ENCODE measurements at regions not wholly inside any gene's neighbourhood (a gene's known extent, or its start where the extent isn't known, plus 50 kb on each side); places are given as distances from the start of the nearest gene placed in this dataset.
A peak's percentile ranks its signal among the peaks of the same experiment; 100 is the strongest.

- H3K27me3 ChIP-seq (ENCODE audit: control insufficient read depth, insufficient read depth, low read length), result no peaks in the 10 kb centered on the region
- H3K4me1 ChIP-seq (ENCODE audit: control insufficient read depth, insufficient read depth, low read length), result peaks cover 16% of the 10 kb centered on the region
- H3K4me3 ChIP-seq (ENCODE audit: low read depth, low read length), result no peak overlapping the region
- no peak overlapping the region for H3K9ac ChIP-seq (ENCODE audit: low read depth, low read length)
- H3K36me3 ChIP-seq (ENCODE audit: control insufficient read depth, insufficient read depth, low read length), result no peaks in the 10 kb centered on the region
- H3K27ac ChIP-seq (ENCODE audit: low read depth, low read length), result no peak overlapping the region
- no peaks in the 10 kb centered on the region for H3K9me3 ChIP-seq (ENCODE audit: control insufficient read depth, insufficient read depth, low read length)
Observed at GRCh38 chr3:70516076-70516475, 203.6 kb upstream of the MDFIC2 start.

GRCh38 chr3:70507486-70507885 lies 195.0 kb upstream of the MDFIC2 start:
- no peak overlapping the region for H3K9ac ChIP-seq (ENCODE audit: low read depth, low read length)
- no peak overlapping the region for H3K4me3 ChIP-seq (ENCODE audit: low read depth, low read length)
- no peak overlapping the region for H3K27ac ChIP-seq (ENCODE audit: low read depth, low read length)
- no peaks in the 10 kb centered on the region for H3K4me1 ChIP-seq (ENCODE audit: control insufficient read depth, insufficient read depth, low read length)
- H3K36me3 ChIP-seq (ENCODE audit: control insufficient read depth, insufficient read depth, low read length), result no peaks in the 10 kb centered on the region
- no peaks in the 10 kb centered on the region for H3K27me3 ChIP-seq (ENCODE audit: control insufficient read depth, insufficient read depth, low read length)
- no peaks in the 10 kb centered on the region for H3K9me3 ChIP-seq (ENCODE audit: control insufficient read depth, insufficient read depth, low read length)

- no peaks in the 10 kb centered on the region for H3K9me3 ChIP-seq (ENCODE audit: control insufficient read depth, insufficient read depth, low read length)
- H3K9ac ChIP-seq (ENCODE audit: low read depth, low read length), result no peak overlapping the region
- no peak overlapping the region for H3K27ac ChIP-seq (ENCODE audit: low read depth, low read length)
- H3K36me3 ChIP-seq (ENCODE audit: control insufficient read depth, insufficient read depth, low read length), result no peaks in the 10 kb centered on the region
- H3K4me1 ChIP-seq (ENCODE audit: control insufficient read depth, insufficient read depth, low read length), result no peaks in the 10 kb centered on the region
- no peak overlapping the region for H3K4me3 ChIP-seq (ENCODE audit: low read depth, low read length)
- H3K27me3 ChIP-seq (ENCODE audit: control insufficient read depth, insufficient read depth, low read length), result no peaks in the 10 kb centered on the region
Observed at GRCh38 chr3:70506775-70507174, 194.3 kb upstream of the MDFIC2 start.

- H3K36me3 ChIP-seq (ENCODE audit: control insufficient read depth, insufficient read depth, low read length), result no peaks in the 10 kb centered on the region
- H3K9ac ChIP-seq (ENCODE audit: low read depth, low read length), result no peak overlapping the region
- H3K4me3 ChIP-seq (ENCODE audit: low read depth, low read length), result no peak overlapping the region
- no peaks in the 10 kb centered on the region for H3K27me3 ChIP-seq (ENCODE audit: control insufficient read depth, insufficient read depth, low read length)
- H3K4me1 ChIP-seq (ENCODE audit: control insufficient read depth, insufficient read depth, low read length), result no peaks in the 10 kb centered on the region
- H3K9me3 ChIP-seq (ENCODE audit: control insufficient read depth, insufficient read depth, low read length), result no peaks in the 10 kb centered on the region
- no peak overlapping the region for H3K27ac ChIP-seq (ENCODE audit: low read depth, low read length)
Observed at GRCh38 chr3:70501561-70501960, 189.1 kb upstream of the MDFIC2 start.

- Histone ChIP-seq H3K9me3 (ENCODE audit: control insufficient read depth, insufficient read depth, low read length) (no peaks in the 10 kb centered on the region), H3K27ac (ENCODE audit: low read depth, low read length) (no peak overlapping the region), H3K9ac (ENCODE audit: low read depth, low read length) (no peak overlapping the region), H3K4me1 (ENCODE audit: control insufficient read depth, insufficient read depth, low read length) (peaks cover 24% of the 10 kb centered on the region), H3K36me3 (ENCODE audit: control insufficient read depth, insufficient read depth, low read length) (no peaks in the 10 kb centered on the region), H3K4me3 (ENCODE audit: low read depth, low read length) (no peak overlapping the region), H3K27me3 (ENCODE audit: control insufficient read depth, insufficient read depth, low read length) (no peaks in the 10 kb centered on the region)
Observed at GRCh38 chr3:70488816-70489215, 176.4 kb upstream of the MDFIC2 start.

- Histone ChIP-seq H3K27ac (ENCODE audit: low read depth, low read length) (peak overlapping the region; percentile 22), H3K9me3 (ENCODE audit: control insufficient read depth, insufficient read depth, low read length) (no peaks in the 10 kb centered on the region), H3K36me3 (ENCODE audit: control insufficient read depth, insufficient read depth, low read length) (no peaks in the 10 kb centered on the region), H3K9ac (ENCODE audit: low read depth, low read length) (no peak overlapping the region), H3K4me3 (ENCODE audit: low read depth, low read length) (no peak overlapping the region), H3K4me1 (ENCODE audit: control insufficient read depth, insufficient read depth, low read length) (peaks cover 24% of the 10 kb centered on the region), H3K27me3 (ENCODE audit: control insufficient read depth, insufficient read depth, low read length) (no peaks in the 10 kb centered on the region)
Observed at GRCh38 chr3:70488131-70488530, 175.7 kb upstream of the MDFIC2 start.

- no peaks in the 10 kb centered on the region for H3K9me3 ChIP-seq (ENCODE audit: control insufficient read depth, insufficient read depth, low read length)
- H3K36me3 ChIP-seq (ENCODE audit: control insufficient read depth, insufficient read depth, low read length), result no peaks in the 10 kb centered on the region
- H3K27me3 ChIP-seq (ENCODE audit: control insufficient read depth, insufficient read depth, low read length), result no peaks in the 10 kb centered on the region
- H3K4me1 ChIP-seq (ENCODE audit: control insufficient read depth, insufficient read depth, low read length), result peaks cover 24% of the 10 kb centered on the region
- H3K4me3 ChIP-seq (ENCODE audit: low read depth, low read length), result no peak overlapping the region
- no peak overlapping the region for H3K9ac ChIP-seq (ENCODE audit: low read depth, low read length)
- H3K27ac ChIP-seq (ENCODE audit: low read depth, low read length), result no peak overlapping the region
Observed at GRCh38 chr3:70486414-70487017, 174.1 kb upstream of the MDFIC2 start.

GRCh38 chr3:70476174-70476573 lies 163.7 kb upstream of the MDFIC2 start:
- H3K27me3 ChIP-seq (ENCODE audit: control insufficient read depth, insufficient read depth, low read length), result no peaks in the 10 kb centered on the region
- H3K9ac ChIP-seq (ENCODE audit: low read depth, low read length), result no peak overlapping the region
- peaks cover 33% of the 10 kb centered on the region for H3K4me1 ChIP-seq (ENCODE audit: control insufficient read depth, insufficient read depth, low read length)
- no peak overlapping the region for H3K4me3 ChIP-seq (ENCODE audit: low read depth, low read length)
- peaks cover 28% of the 10 kb centered on the region for H3K9me3 ChIP-seq (ENCODE audit: control insufficient read depth, insufficient read depth, low read length)
- peak overlapping the region; percentile 30 for H3K27ac ChIP-seq (ENCODE audit: low read depth, low read length)
- H3K36me3 ChIP-seq (ENCODE audit: control insufficient read depth, insufficient read depth, low read length), result no peaks in the 10 kb centered on the region

- H3K9ac ChIP-seq (ENCODE audit: low read depth, low read length), result no peak overlapping the region
- no peak overlapping the region for H3K27ac ChIP-seq (ENCODE audit: low read depth, low read length)
- H3K4me1 ChIP-seq (ENCODE audit: control insufficient read depth, insufficient read depth, low read length), result peaks cover 29% of the 10 kb centered on the region
- H3K27me3 ChIP-seq (ENCODE audit: control insufficient read depth, insufficient read depth, low read length), result no peaks in the 10 kb centered on the region
- H3K36me3 ChIP-seq (ENCODE audit: control insufficient read depth, insufficient read depth, low read length), result no peaks in the 10 kb centered on the region
- H3K9me3 ChIP-seq (ENCODE audit: control insufficient read depth, insufficient read depth, low read length), result peaks cover 3% of the 10 kb centered on the region; the same call in 1 of the 2 replicates
- H3K4me3 ChIP-seq (ENCODE audit: low read depth, low read length), result no peak overlapping the region
Observed at GRCh38 chr3:70471464-70472342, 159.3 kb upstream of the MDFIC2 start.

- no peaks in the 10 kb centered on the region for H3K36me3 ChIP-seq (ENCODE audit: control insufficient read depth, insufficient read depth, low read length)
- peaks cover 2% of the 10 kb centered on the region; the same call in 1 of the 2 replicates for H3K4me1 ChIP-seq (ENCODE audit: control insufficient read depth, insufficient read depth, low read length)
- no peak overlapping the region for H3K4me3 ChIP-seq (ENCODE audit: low read depth, low read length)
- H3K9me3 ChIP-seq (ENCODE audit: control insufficient read depth, insufficient read depth, low read length), result peaks cover 3% of the 10 kb centered on the region; the same call in 1 of the 2 replicates
- H3K27ac ChIP-seq (ENCODE audit: low read depth, low read length), result no peak overlapping the region
- no peaks in the 10 kb centered on the region for H3K27me3 ChIP-seq (ENCODE audit: control insufficient read depth, insufficient read depth, low read length)
- H3K9ac ChIP-seq (ENCODE audit: low read depth, low read length), result no peak overlapping the region
Observed at GRCh38 chr3:70466096-70466495, 153.7 kb upstream of the MDFIC2 start.

GRCh38 chr3:70464876-70465275 lies 152.4 kb upstream of the MDFIC2 start:
- H3K4me1 ChIP-seq (ENCODE audit: control insufficient read depth, insufficient read depth, low read length), result no peaks in the 10 kb centered on the region

More at GRCh38 chr3:70464876-70465275, 152.4 kb upstream of the MDFIC2 start:
- no peaks in the 10 kb centered on the region for H3K27me3 ChIP-seq (ENCODE audit: control insufficient read depth, insufficient read depth, low read length)
- H3K27ac ChIP-seq (ENCODE audit: low read depth, low read length), result no peak overlapping the region
- no peak overlapping the region for H3K9ac ChIP-seq (ENCODE audit: low read depth, low read length)
- no peak overlapping the region for H3K4me3 ChIP-seq (ENCODE audit: low read depth, low read length)
- H3K36me3 ChIP-seq (ENCODE audit: control insufficient read depth, insufficient read depth, low read length), result no peaks in the 10 kb centered on the region
- peaks cover 5% of the 10 kb centered on the region; the same call in 1 of the 2 replicates for H3K9me3 ChIP-seq (ENCODE audit: control insufficient read depth, insufficient read depth, low read length)
